ENCODE measurements at regions not wholly inside any gene's neighbourhood (a gene's known extent, or its start where the extent isn't known, plus 50 kb on each side); places are given as distances from the start of the nearest gene placed in this dataset.

- DNase-seq (ENCODE audit: low read depth): no peak
- in situ Hi-C loops (cut with HindIII; ENCODE audit: low pct_unique_long_range_greater_than_20kb, low sequenced_read_pairs): no loop called here
Measured at GRCh38 chr21:16517383-16517782, 787.6 kb downstream of the USP25 start.

- in situ Hi-C loops (cut with HindIII; ENCODE audit: low pct_unique_long_range_greater_than_20kb, low sequenced_read_pairs): no loop called here
- no peak for DNase-seq (ENCODE audit: low read depth)
Measured at GRCh38 chr21:16519036-16519435, 789.3 kb downstream of the USP25 start.

GRCh38 chr21:16519644-16520043 lies 789.9 kb downstream of the USP25 start:
- in situ Hi-C loops (cut with HindIII; ENCODE audit: low pct_unique_long_range_greater_than_20kb, low sequenced_read_pairs): no loop called here
- DNase-seq (ENCODE audit: low read depth): no peak

GRCh38 chr21:16522548-16522947 lies 792.8 kb downstream of the USP25 start:
- no peak for DNase-seq (ENCODE audit: low read depth)

GRCh38 chr21:16530656-16531055 lies 800.9 kb downstream of the USP25 start:
- in situ Hi-C loops (cut with HindIII; ENCODE audit: low pct_unique_long_range_greater_than_20kb, low sequenced_read_pairs): no loop called here
- no peak for DNase-seq (ENCODE audit: low read depth)

More at GRCh38 chr21:16522548-16522947, 792.8 kb downstream of the USP25 start:
- in situ Hi-C loops (cut with HindIII; ENCODE audit: low pct_unique_long_range_greater_than_20kb, low sequenced_read_pairs): no loop called here

- no peak for DNase-seq (ENCODE audit: low read depth)
- in situ Hi-C loops (cut with HindIII; ENCODE audit: low pct_unique_long_range_greater_than_20kb, low sequenced_read_pairs): no loop called here
Measured at GRCh38 chr21:16532840-16533239, 803.1 kb downstream of the USP25 start.

GRCh38 chr21:16533692-16534407 lies 804.1 kb downstream of the USP25 start:
- in situ Hi-C loops (cut with HindIII; ENCODE audit: low pct_unique_long_range_greater_than_20kb, low sequenced_read_pairs): no loop called here
- DNase-seq (ENCODE audit: low read depth): no peak

GRCh38 chr21:16534408-16535101 lies 804.8 kb downstream of the USP25 start:
- in situ Hi-C loops (cut with HindIII; ENCODE audit: low pct_unique_long_range_greater_than_20kb, low sequenced_read_pairs): no loop called here

GRCh38 chr21:16535102-16535422 lies 805.3 kb downstream of the USP25 start:
- peak; percentile 46 for DNase-seq (ENCODE audit: low read depth)
- in situ Hi-C loops (cut with HindIII; ENCODE audit: low pct_unique_long_range_greater_than_20kb, low sequenced_read_pairs): no loop called here

More at GRCh38 chr21:16534408-16535101, 804.8 kb downstream of the USP25 start:
- DNase-seq (ENCODE audit: low read depth): peak; percentile 38

GRCh38 chr21:16535626-16536025 lies 805.8 kb downstream of the USP25 start:
- in situ Hi-C loops (cut with HindIII; ENCODE audit: low pct_unique_long_range_greater_than_20kb, low sequenced_read_pairs): no loop called here
- no peak for DNase-seq (ENCODE audit: low read depth)

GRCh38 chr21:16536140-16536539 lies 806.4 kb downstream of the USP25 start:
- in situ Hi-C loops (cut with HindIII; ENCODE audit: low pct_unique_long_range_greater_than_20kb, low sequenced_read_pairs): no loop called here

GRCh38 chr21:16536643-16537434 lies 807.1 kb downstream of the USP25 start:
- in situ Hi-C loops (cut with HindIII; ENCODE audit: low pct_unique_long_range_greater_than_20kb, low sequenced_read_pairs): no loop called here
- DNase-seq (ENCODE audit: low read depth): peak; percentile 43

More at GRCh38 chr21:16536140-16536539, 806.4 kb downstream of the USP25 start:
- no peak for DNase-seq (ENCODE audit: low read depth)

GRCh38 chr21:16537501-16537900 lies 807.7 kb downstream of the USP25 start:
- in situ Hi-C loops (cut with HindIII; ENCODE audit: low pct_unique_long_range_greater_than_20kb, low sequenced_read_pairs): no loop called here
- DNase-seq (ENCODE audit: low read depth): no peak

- DNase-seq (ENCODE audit: low read depth): no peak
- in situ Hi-C loops (cut with HindIII; ENCODE audit: low pct_unique_long_range_greater_than_20kb, low sequenced_read_pairs): no loop called here
Measured at GRCh38 chr21:16538405-16538804, 808.6 kb downstream of the USP25 start.

- DNase-seq (ENCODE audit: low read depth): no peak
- in situ Hi-C loops (cut with HindIII; ENCODE audit: low pct_unique_long_range_greater_than_20kb, low sequenced_read_pairs): no loop called here
Measured at GRCh38 chr21:16538936-16539440, 809.2 kb downstream of the USP25 start.

GRCh38 chr21:16540966-16541727 lies 811.4 kb downstream of the USP25 start:
- no peak for DNase-seq (ENCODE audit: low read depth)
- in situ Hi-C loops (cut with HindIII; ENCODE audit: low pct_unique_long_range_greater_than_20kb, low sequenced_read_pairs): no loop called here

GRCh38 chr21:16550118-16550517 lies 820.3 kb downstream of the USP25 start:
- in situ Hi-C loops (cut with HindIII; ENCODE audit: low pct_unique_long_range_greater_than_20kb, low sequenced_read_pairs): no loop called here
- DNase-seq (ENCODE audit: low read depth): no peak
